GM21576 (cell line): ENCODE measurements at regions not wholly inside any gene's neighbourhood (a gene's known extent, or its start where the extent isn't known, plus 50 kb on each side); places are given as distances from the start of the nearest gene placed in this dataset.

Source experiments
- ATAC-seq: cut with Tn5 transposase; IDR thresholded peaks from one replicate; pipeline ENCODE4 v1.9.1; 2021; ENCODE audit warnings: mild to moderate bottlenecking, moderate library complexity; ENCODE audit not compliant: unreplicated experiment

- ATAC-seq, result no peak
Observed at GRCh38 chr9:134243778-134244467, 79.6 kb upstream of the RNU6ATAC start.

GRCh38 chr9:134245179-134245578 is 80.8 kb upstream of the RNU6ATAC start:
- no peak for ATAC-seq

GRCh38 chr9:134247918-134248631 is 78.2 kb upstream of the RXRA start:
- ATAC-seq, result no peak

- no peak for ATAC-seq
Observed at GRCh38 chr9:134251296-134252069, 74.8 kb upstream of the RXRA start.

DNA sequence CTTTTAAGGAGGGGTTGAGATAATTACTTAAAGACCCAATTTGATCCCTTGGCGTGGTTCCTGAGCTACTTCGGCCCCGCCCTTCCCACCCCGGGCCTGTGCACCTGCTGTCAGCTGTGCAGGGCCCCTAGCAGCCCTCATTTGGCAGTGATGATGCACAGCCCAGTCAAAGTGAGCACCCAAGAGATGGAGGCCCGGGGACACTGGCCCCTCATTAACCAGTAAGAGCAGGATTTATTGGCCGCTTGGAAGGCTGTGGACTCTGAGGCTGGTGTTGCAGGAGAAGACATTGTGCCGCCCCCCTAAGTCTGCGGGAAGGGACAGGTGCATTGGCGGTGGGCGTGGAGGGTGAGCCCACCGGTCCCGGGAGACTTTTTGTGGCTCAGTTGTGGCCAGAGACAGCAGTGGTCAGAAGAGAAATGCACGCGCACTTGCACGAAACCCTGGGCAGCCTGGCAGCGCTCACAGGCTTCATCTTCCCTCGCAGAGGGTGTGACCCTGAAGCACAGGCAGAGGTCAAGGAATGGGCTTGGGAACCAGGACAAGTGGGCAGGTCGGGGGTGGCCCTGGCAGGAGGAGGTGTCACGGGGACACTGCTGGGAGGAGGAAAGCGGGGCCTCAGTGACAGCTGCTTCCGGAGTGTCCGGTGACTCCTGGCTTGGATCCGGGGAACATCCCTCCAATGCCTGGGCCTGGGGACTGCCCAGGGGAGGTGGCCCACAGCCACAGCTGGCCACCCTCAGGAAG is 74.0 kb upstream of the RXRA start:
- no peak for ATAC-seq

DNA sequence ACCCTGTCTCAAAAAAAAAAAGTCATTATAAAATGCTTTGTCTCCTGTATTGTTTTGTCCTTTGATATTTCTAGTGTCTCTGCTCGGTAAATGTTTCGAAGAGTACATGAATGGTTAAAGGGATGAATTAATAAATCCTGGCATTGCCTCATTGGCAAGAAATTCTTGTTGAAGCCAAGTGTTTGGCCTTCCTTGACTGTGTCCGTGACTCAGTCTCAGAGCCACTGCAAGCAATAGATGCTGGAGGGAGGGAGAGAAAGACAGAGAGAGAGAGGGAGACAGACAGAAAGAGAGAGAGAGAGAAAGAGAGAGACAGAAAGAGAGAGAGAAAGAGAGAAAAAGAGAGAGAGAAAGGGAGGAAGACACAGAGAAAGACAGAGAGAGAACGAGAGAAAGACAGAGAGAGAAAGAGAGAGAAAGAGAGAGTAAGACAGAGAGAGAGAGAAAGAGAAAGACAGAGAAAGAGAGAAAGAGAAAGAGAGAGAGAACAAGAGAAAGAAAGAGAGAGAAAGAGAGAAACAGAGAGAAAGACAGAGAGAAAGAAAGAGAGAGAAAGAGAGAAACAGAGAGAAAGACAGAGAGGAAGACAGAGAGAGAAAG is 72.5 kb upstream of the RXRA start:
- no peak for ATAC-seq

GRCh38 chr9:134258332-134258731 is 67.9 kb upstream of the RXRA start:
- no peak for ATAC-seq

DNA sequence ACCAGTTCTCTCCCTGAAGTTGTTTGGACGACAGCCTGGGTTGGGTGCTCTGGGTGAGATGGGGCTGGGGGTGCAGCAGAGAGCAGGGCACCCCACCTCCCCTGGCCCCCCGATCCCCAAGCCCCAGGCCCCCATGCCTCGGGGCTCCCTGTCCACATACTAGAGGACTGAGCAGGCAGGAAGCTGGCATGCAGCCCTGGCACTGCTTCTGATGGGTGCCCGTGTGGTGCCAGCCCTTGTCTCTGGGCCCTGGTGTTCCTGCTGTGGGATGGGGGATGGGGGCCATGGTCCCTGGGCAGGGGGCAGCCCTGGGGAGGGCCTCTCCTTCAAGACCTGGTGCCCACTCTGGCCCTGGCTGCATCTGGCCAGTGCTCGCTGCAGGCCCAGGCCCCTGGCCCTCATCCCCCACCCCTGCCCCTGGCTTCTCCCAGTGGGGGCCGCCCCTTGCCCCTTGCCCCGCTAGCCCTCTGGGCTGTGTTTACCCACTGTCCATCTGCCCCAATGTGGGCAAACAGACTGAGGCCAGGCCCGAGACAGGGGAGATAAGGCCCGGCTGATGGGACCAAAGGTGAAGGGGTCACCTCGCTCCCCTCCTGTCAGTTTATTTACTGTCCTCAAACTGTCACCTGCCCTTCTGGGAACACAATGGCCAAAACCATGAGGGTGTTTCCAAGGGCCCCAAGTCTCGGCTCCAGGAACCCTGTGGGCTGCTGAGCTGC is 67.3 kb upstream of the RXRA start:
- no peak for ATAC-seq

DNA sequence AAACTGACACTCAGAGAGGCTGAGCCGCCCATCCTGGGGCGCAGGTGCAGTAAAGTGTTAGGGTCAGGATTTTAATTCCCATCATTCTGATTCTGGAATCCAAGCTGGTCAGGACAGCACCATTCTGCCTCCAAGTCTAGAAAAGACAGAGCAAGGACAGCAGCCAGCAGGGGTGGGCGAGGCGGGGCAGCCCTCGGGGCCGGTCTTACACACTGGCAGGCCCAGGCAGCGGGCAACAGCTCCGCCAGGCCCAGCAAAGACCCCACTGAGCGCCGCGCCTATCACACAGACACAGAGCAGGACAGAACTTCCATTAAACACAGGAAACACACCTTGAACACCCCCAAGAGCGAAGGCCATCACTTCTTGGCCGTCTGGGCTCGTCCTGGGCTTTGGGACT is 66.5 kb upstream of the RXRA start:
- ATAC-seq, result no peak

DNA sequence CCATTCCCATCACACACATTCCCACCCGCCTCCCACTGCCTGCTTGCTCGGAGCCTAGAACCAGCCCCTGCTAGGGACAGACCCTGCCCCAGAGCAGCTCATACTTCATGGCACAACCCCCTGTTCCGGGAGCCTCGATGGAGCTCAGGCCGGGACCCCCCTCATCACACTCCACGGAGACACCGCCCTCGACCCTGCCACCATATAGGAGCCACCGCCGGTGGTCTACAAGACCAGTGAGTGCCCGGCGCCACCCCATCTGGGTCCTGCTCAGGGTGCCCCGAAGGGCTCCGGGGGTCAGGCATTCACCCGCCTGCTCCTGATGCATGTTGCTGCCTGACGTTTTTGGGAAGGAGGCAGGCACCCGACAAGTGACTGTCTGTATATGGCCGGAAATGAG is 65.5 kb upstream of the RXRA start:
- ATAC-seq, result no peak

DNA sequence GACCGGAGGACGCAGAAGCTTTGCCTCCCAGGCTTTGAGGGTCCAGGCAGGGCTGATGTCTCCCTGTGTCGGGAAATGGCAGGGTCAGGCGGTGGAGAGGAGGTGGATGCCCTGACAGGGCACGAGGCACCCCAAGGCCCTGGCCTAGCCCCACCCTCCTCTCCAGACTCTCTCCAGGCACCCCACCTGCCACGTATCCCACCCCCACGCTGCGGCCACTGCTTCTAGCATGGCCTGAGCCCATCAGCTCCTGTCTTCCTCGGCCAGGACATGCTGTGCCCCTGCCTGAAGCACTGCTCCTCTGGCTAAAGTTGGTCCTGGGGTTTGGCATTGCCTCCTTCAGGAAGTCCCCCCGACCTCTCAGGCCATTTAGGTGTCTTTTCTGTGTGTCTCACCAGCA is 64.2 kb upstream of the RXRA start:
- ATAC-seq, result no peak

GRCh38 chr9:134263596-134263995 is 62.7 kb upstream of the RXRA start:
- no peak for ATAC-seq

DNA sequence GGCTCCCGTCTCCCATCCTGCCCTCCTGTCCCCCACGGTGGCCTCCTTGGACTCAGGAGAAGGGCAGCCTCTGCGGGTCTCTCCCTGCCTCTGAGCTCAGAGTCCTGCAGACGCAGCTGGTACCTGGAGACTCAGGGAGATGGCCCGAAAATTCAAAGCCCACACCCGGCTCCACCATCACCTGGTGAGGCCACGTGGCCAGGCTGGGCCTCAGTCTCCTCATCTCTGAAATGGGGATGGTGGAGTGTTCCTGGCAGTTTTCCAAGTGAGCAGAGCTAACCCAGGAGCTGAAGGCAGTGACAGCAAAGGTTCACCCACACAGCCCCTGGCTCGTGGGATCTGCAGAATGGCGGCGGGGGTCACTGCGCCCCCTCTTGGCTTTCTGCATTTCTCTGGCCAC is 62.1 kb upstream of the RXRA start:
- no peak for ATAC-seq

GRCh38 chr9:134265078-134265477 is 61.2 kb upstream of the RXRA start:
- no peak for ATAC-seq

- no peak for ATAC-seq
Observed at GRCh38 chr9:134266418-134266817, 59.8 kb upstream of the RXRA start.

DNA sequence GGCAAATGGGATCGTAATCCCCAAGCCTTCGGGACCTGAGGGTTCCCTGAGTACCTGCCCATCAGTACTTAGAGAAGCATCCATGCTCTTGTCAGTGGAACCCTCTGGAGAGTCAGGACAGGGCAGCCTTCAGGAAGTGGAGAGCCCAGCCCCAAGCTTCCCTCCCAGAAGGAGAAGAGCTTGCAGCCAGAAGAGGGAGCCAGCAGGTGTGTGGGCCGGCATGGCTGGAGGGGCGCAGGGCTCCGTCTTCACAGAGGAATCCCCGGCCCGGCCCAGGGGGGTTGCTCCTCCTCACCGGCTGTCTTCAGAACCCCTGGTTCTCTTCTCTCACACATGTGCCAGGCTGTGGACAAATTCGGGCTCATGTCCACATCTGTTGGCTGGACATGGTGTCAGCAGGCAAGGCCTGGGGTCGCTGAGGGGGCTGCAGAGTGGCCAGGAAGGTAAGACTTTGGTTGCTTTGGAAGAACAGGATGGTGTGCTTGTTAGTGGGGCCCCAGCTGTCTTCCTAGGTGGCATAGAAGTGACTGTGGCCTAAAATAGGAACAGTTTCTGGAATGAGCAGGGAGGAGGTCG is 58.9 kb upstream of the RXRA start:
- no peak for ATAC-seq

GRCh38 chr9:134267881-134268724 is 58.2 kb upstream of the RXRA start:
- peak; percentile 80 for ATAC-seq

DNA sequence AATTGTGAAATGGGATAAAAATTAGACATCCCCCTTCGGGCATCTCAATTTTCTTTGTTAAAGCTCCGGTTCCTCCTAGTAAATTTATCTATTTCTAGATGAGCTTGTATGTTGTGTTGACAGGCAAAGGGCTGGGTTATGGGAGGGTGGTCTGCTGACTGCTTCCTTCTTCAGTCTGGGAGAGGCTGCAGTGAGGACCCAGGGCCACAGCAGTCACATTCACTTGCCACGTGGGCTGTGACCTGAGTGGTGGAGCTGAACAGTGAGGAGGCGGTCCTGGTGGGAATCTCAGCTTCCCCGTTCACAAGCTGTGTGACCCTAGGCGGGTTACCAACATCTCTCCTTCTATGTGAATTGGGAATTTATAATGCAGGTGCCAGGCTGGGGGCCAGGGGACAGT is 57.5 kb upstream of the RXRA start:
- ATAC-seq, result no peak
